Mesendoderm (in vitro differentiated cells): ENCODE measurements at regions not wholly inside any gene's neighbourhood (a gene's known extent, or its start where the extent isn't known, plus 50 kb on each side); places are given as distances from the start of the nearest gene placed in this dataset.

ENCODE experiments used
- DNase-seq: peaks from one replicate; pipeline ENCODE4 v3.0.0; 2013
- H2AK5ac ChIP-seq: 2 replicates; pipeline ENCODE4 v1.6.1; 2013; ENCODE audit warnings: low read length, inconsistent platforms
- H2BK120ac ChIP-seq: 2 replicates; pipeline ENCODE4 v1.6.1; 2013; ENCODE audit warnings: low read depth, mild to moderate bottlenecking, low read length, moderate library complexity, mixed read lengths
- H2BK15ac ChIP-seq: replicated peaks from 2 replicates; pipeline ENCODE4 v1.6.1; 2013; ENCODE audit warnings: low read depth, mild to moderate bottlenecking, moderate library complexity
- H2BK5ac ChIP-seq: 2 replicates; pipeline ENCODE4 v1.6.1; 2013; ENCODE audit warnings: low read length, inconsistent platforms
- H3K18ac ChIP-seq: 2 replicates; pipeline ENCODE4 v1.6.1; 2013; ENCODE audit warnings: mild to moderate bottlenecking, low read length, mixed read lengths
- H3K23ac ChIP-seq: one replicate; pipeline ENCODE4 v1.6.1; 2013; ENCODE audit warnings: low read length
- H3K27ac ChIP-seq: 2 replicates; pipeline ENCODE4 v1.5.1; 2013; ENCODE audit warnings: low read depth, mild to moderate bottlenecking, inconsistent platforms, low read length, moderate library complexity
- H3K27me3 ChIP-seq: 2 replicates; pipeline ENCODE4 v1.6.1; 2013; ENCODE audit warnings: low read length, control low read depth, mild to moderate bottlenecking, inconsistent platforms; ENCODE audit not compliant: insufficient read depth, poor library complexity
- H3K36me3 ChIP-seq: 2 replicates; pipeline ENCODE4 v1.6.1; 2013; ENCODE audit warnings: low read length, inconsistent platforms; ENCODE audit not compliant: control insufficient read depth, insufficient read depth
- H3K4ac ChIP-seq: one replicate; pipeline ENCODE4 v1.6.1; 2013; ENCODE audit warnings: low read depth, mild to moderate bottlenecking, low read length, moderate library complexity
- H3K4me1 ChIP-seq: 2 replicates; pipeline ENCODE4 v1.6.1; 2013; ENCODE audit warnings: low read depth, low read length, inconsistent platforms; ENCODE audit not compliant: control insufficient read depth
- H3K4me2 ChIP-seq: 2 replicates; pipeline ENCODE4 v1.6.1; 2013; ENCODE audit warnings: low read length
- H3K4me3 ChIP-seq: 2 replicates; pipeline ENCODE4 v1.5.1; 2013; ENCODE audit warnings: mild to moderate bottlenecking, low read length
- H3K56ac ChIP-seq: one replicate; pipeline ENCODE4 v1.6.1; 2013; ENCODE audit warnings: low read length
- H3K79me1 ChIP-seq: 2 replicates; pipeline ENCODE4 v1.6.1; 2013; ENCODE audit warnings: low read length, inconsistent platforms
- H3K79me2 ChIP-seq: 2 replicates; pipeline ENCODE4 v1.6.1; 2013; ENCODE audit warnings: mild to moderate bottlenecking, low read length; ENCODE audit not compliant: control insufficient read depth, insufficient read depth
- H3K9ac ChIP-seq: 2 replicates; pipeline ENCODE4 v1.6.1; 2013; ENCODE audit warnings: low read length, inconsistent platforms
- H4K5ac ChIP-seq: one replicate; pipeline ENCODE4 v1.6.1; 2013; ENCODE audit warnings: low read length
- H4K8ac ChIP-seq: one replicate; pipeline ENCODE4 v1.6.1; 2013; ENCODE audit warnings: low read depth, mild to moderate bottlenecking, control low read depth, low read length, moderate library complexity
- WGBS: extraction: QIAGEN DNeasy Blood & Tissue Kit; methylation state at CpG from one replicate; pipeline ENCODE4 v1.1.7; 2013; ENCODE audit warnings: low lambda C conversion rate, missing lambda C conversion rate; ENCODE audit not compliant: insufficient coverage; ENCODE audit errors: extremely low coverage; 5-methylcytosine and 5-hydroxymethylcytosine counted together

DNA sequence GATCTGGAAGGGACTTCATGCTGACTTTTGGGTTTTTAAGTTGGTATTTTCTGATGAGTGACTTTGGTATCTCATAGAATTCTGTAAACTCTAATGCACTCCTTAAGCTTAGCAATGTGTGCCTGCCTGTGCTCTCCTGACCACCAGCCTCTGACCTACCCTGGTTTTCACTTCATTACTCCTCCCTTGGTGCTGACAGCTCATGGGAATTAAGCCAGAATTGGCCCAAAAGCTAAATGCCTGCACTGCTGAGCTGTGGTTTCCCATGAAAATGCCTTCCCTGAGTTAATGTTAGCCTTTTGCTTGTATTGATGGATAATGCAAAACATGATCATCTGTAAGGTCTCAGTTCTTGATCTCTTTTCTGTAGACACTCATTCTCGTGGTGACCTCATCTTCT lies 308.0 kb downstream of the DOCK8 start:
- no peaks in the 10 kb centered on the region for H3K27me3 ChIP-seq
- H3K36me3 ChIP-seq = no peaks in the 10 kb centered on the region
- no peak overlapping the region for H3K18ac ChIP-seq
- no peak overlapping the region for H2BK120ac ChIP-seq
- H2AK5ac ChIP-seq = no peak overlapping the region
- H4K8ac ChIP-seq = no peak overlapping the region
- no peak overlapping the region for H3K4ac ChIP-seq
- H4K5ac ChIP-seq = no peak overlapping the region
- no peak overlapping the region for H3K23ac ChIP-seq
- no CpG with 5 or more reads among the region's 1 CpG for WGBS
- H3K4me2 ChIP-seq = no peak overlapping the region
- H2BK5ac ChIP-seq = no peak overlapping the region
- no peak overlapping the region for H3K9ac ChIP-seq
- no peak overlapping the region for H3K56ac ChIP-seq
- H3K4me1 ChIP-seq = no peaks in the 10 kb centered on the region
- H3K4me3 ChIP-seq = no peak overlapping the region
- H3K79me1 ChIP-seq = peaks cover 8% of the 10 kb centered on the region
- no peak for DNase-seq
- H2BK15ac ChIP-seq = no peak overlapping the region
- no peak overlapping the region for H3K27ac ChIP-seq
- H3K79me2 ChIP-seq = no peaks in the 10 kb centered on the region

DNA sequence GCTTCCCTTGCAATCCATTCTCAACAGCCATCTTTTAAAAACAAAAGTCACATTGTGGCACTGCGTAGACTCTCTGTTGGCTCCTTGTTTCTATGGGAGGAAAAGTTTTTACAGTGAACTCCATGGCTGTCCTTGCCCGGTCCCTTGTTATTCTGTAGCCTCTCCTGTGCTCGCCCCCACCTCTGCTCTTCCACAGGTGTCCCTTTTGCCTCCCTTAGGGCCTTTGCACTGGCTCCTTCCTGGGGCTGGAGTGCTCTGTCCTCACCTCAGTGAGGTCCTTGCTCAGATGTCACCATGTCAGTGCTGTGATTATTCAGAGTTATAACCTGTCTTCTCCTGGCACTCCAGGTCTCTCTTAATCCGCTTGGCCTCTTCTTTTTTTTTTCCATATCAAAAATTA lies 308.8 kb downstream of the DOCK8 start:
- H3K27ac ChIP-seq = no peak overlapping the region
- H3K23ac ChIP-seq = no peak overlapping the region
- no peak overlapping the region for H3K4me3 ChIP-seq
- H2BK120ac ChIP-seq = no peak overlapping the region
- peaks cover 8% of the 10 kb centered on the region for H3K79me1 ChIP-seq
- no peak overlapping the region for H2BK15ac ChIP-seq
- H3K4me1 ChIP-seq = no peaks in the 10 kb centered on the region
- no peak overlapping the region for H3K56ac ChIP-seq
- H3K36me3 ChIP-seq = no peaks in the 10 kb centered on the region
- no peak overlapping the region for H2BK5ac ChIP-seq
- no peak overlapping the region for H3K18ac ChIP-seq
- H3K4me2 ChIP-seq = no peak overlapping the region
- no peaks in the 10 kb centered on the region for H3K27me3 ChIP-seq
- no peak overlapping the region for H4K5ac ChIP-seq
- WGBS = no CpG with 5 or more reads among the region's 4 CpGs
- DNase-seq = no peak
- H3K4ac ChIP-seq = no peak overlapping the region
- H3K79me2 ChIP-seq = no peaks in the 10 kb centered on the region
- no peak overlapping the region for H3K9ac ChIP-seq
- no peak overlapping the region for H4K8ac ChIP-seq
- H2AK5ac ChIP-seq = no peak overlapping the region

DNA sequence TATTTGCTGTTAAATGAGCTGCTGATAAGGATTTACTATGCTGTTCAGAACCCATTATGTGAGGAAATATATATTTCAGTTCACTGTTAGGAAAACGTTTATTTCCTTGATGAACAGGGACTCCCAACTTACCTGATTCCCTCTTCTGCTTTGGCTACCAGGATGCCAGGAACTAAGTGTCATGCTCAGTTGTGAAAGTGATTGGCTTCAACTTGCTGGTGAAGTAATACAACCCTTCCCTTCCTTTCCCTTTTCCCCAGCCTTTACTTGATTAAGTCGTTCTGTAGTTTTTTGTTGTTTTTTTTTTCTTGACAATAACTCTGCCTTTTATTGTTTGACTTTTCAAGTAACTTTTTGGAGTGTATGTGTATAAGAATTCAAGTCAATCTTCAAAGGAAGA lies 309.3 kb downstream of the DOCK8 start:
- Histone ChIP-seq H3K4me3 (no peak overlapping the region), H2BK5ac (no peak overlapping the region), H2AK5ac (no peak overlapping the region), H3K23ac (no peak overlapping the region), H3K18ac (no peak overlapping the region), H3K36me3 (no peaks in the 10 kb centered on the region), H3K79me1 (peaks cover 6% of the 10 kb centered on the region), H4K8ac (no peak overlapping the region), H3K27ac (no peak overlapping the region), H3K27me3 (no peaks in the 10 kb centered on the region), H3K4me2 (no peak overlapping the region), H3K4ac (no peak overlapping the region), H3K4me1 (no peaks in the 10 kb centered on the region), H2BK120ac (no peak overlapping the region), H4K5ac (no peak overlapping the region), H3K79me2 (no peaks in the 10 kb centered on the region), H3K56ac (no peak overlapping the region), H2BK15ac (no peak overlapping the region), H3K9ac (no peak overlapping the region)
- DNase-seq = no peak
- no CpG with 5 or more reads among the region's 2 CpGs for WGBS

- H3K27ac ChIP-seq = no peak overlapping the region
- H3K56ac ChIP-seq = no peak overlapping the region
- H3K4me3 ChIP-seq = no peak overlapping the region
- H3K18ac ChIP-seq = no peak overlapping the region
- H3K4me1 ChIP-seq = no peaks in the 10 kb centered on the region
- peaks cover 9% of the 10 kb centered on the region for H3K79me1 ChIP-seq
- H4K8ac ChIP-seq = no peak overlapping the region
- no peak overlapping the region for H2BK15ac ChIP-seq
- no peak overlapping the region for H3K9ac ChIP-seq
- no peak overlapping the region for H3K23ac ChIP-seq
- H2AK5ac ChIP-seq = no peak overlapping the region
- no CpG with 5 or more reads among the region's 11 CpGs for WGBS
- no peak overlapping the region for H4K5ac ChIP-seq
- no peaks in the 10 kb centered on the region for H3K79me2 ChIP-seq
- H2BK5ac ChIP-seq = no peak overlapping the region
- no peak for DNase-seq
- no peaks in the 10 kb centered on the region for H3K27me3 ChIP-seq
- H2BK120ac ChIP-seq = no peak overlapping the region
- H3K4ac ChIP-seq = no peak overlapping the region
- no peaks in the 10 kb centered on the region for H3K36me3 ChIP-seq
- H3K4me2 ChIP-seq = no peak overlapping the region
Observed at GRCh38 chr9:526904-527591, 312.4 kb downstream of the DOCK8 start.

DNA sequence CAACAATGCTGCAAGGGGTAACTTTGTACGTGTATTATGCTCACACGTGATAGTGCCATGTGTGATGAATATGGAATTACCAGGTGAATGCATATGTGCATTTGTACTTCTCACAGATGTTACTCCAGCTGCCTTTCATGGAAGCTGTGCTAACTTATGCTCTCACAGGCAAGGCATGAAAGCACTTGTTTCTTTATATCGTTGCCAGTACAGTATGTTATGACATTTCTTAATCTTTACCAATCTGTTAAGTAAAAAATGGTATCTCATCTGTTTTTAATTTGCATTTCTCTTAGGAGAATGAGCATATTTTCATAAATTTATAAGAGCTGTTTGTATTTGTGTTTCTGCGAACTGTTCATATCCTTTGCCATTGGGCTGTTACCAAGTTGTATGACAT lies 311.8 kb upstream of the DMRT1 start:
- H3K18ac ChIP-seq = no peak overlapping the region
- no CpG with 5 or more reads among the region's 4 CpGs for WGBS

DNA sequence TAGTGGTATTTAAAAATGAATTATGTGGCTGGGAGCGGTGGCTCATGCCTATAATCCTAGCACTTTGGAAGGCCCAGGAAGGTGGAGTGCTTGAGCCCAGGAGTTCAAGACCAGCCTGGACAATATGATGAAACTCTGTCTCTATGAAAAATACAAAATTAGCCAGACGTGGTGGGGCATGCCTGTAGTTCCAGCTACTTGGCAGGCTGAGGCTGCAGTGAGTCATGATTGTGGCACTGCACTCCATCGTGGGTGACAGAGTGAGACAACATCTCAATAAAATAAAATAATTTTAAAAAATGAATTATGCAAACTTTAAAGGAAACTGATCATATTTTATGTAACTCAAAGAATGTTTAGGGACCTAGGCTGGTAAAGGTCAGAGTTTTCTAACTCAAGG lies 310.8 kb upstream of the DMRT1 start:
- H3K79me1 ChIP-seq = peaks cover 9% of the 10 kb centered on the region
- H3K36me3 ChIP-seq = no peaks in the 10 kb centered on the region
- H3K56ac ChIP-seq = no peak overlapping the region
- H4K8ac ChIP-seq = no peak overlapping the region
- H2AK5ac ChIP-seq = no peak overlapping the region
- H3K4me1 ChIP-seq = peaks cover 5% of the 10 kb centered on the region
- no peak overlapping the region for H2BK15ac ChIP-seq
- no peak overlapping the region for H3K27ac ChIP-seq
- no peak overlapping the region for H2BK120ac ChIP-seq
- WGBS = no CpG with 5 or more reads among the region's 3 CpGs
- H3K79me2 ChIP-seq = no peaks in the 10 kb centered on the region
- H2BK5ac ChIP-seq = no peak overlapping the region
- H3K4ac ChIP-seq = no peak overlapping the region
- no peak overlapping the region for H3K4me3 ChIP-seq
- H3K18ac ChIP-seq = no peak overlapping the region
- no peaks in the 10 kb centered on the region for H3K27me3 ChIP-seq
- no peak overlapping the region for H3K9ac ChIP-seq
- H3K23ac ChIP-seq = no peak overlapping the region
- no peak for DNase-seq
- no peak overlapping the region for H3K4me2 ChIP-seq
- no peak overlapping the region for H4K5ac ChIP-seq

More for the DNA sequence above, 311.8 kb upstream of the DMRT1 start:
- Histone ChIP-seq H2BK15ac (no peak overlapping the region), H3K27me3 (no peaks in the 10 kb centered on the region), H4K5ac (no peak overlapping the region), H3K4me2 (no peak overlapping the region), H3K9ac (no peak overlapping the region), H3K56ac (no peak overlapping the region), H3K79me1 (peaks cover 5% of the 10 kb centered on the region), H3K23ac (no peak overlapping the region), H3K79me2 (no peaks in the 10 kb centered on the region), H3K27ac (no peak overlapping the region), H3K4me1 (no peaks in the 10 kb centered on the region), H3K4ac (no peak overlapping the region), H2BK120ac (no peak overlapping the region), H3K4me3 (no peak overlapping the region), H2AK5ac (no peak overlapping the region), H2BK5ac (no peak overlapping the region), H3K36me3 (no peaks in the 10 kb centered on the region), H4K8ac (no peak overlapping the region)
- no peak for DNase-seq
